ENCODE measurements at regions not wholly inside any gene's neighbourhood (a gene's known extent, or its start where the extent isn't known, plus 50 kb on each side); places are given as distances from the start of the nearest gene placed in this dataset.

GRCh38 chr21:20720623-20721022 is 277.6 kb upstream of the NCAM2 start:
- no peak for TF ChIP-seq CTCF (IDR thresholded peaks at IDR 0.05; ENCODE audit: low read depth, low read length)
- POLR2A ChIA-PET = no interaction called here
- H3K27me3 ChIP-seq (ENCODE audit: control insufficient read depth, insufficient read depth, low read length) = no peaks in the 10 kb centered on the region
- DNase-seq (ENCODE audit: low read depth, low spot score) = no peak
- peaks cover 6% of the 10 kb centered on the region; the same call in 1 of the 2 replicates for H3K9me3 ChIP-seq (ENCODE audit: control insufficient read depth, insufficient read depth, low read length)
- H3K4me3 ChIP-seq (ENCODE audit: low read depth, low read length) = no peak overlapping the region
- CTCF ChIA-PET = no interaction called here
- H3K27ac ChIP-seq (ENCODE audit: low read depth, low read length) = no peak overlapping the region

- no peak for TF ChIP-seq CTCF (IDR thresholded peaks at IDR 0.05; ENCODE audit: low read depth, low read length)
- Histone ChIP-seq H3K27me3 (ENCODE audit: control insufficient read depth, insufficient read depth, low read length) (no peaks in the 10 kb centered on the region), H3K9me3 (ENCODE audit: control insufficient read depth, insufficient read depth, low read length) (peaks cover 6% of the 10 kb centered on the region; the same call in 1 of the 2 replicates), H3K27ac (ENCODE audit: low read depth, low read length) (no peak overlapping the region), H3K4me3 (ENCODE audit: low read depth, low read length) (no peak overlapping the region)
- ChIA-PET POLR2A (no interaction called here), CTCF (no interaction called here)
- no peak for DNase-seq (ENCODE audit: low read depth, low spot score)
These were observed 277.1 kb upstream of the NCAM2 start for GRCh38 chr21:20721151-20721550.

DNA sequence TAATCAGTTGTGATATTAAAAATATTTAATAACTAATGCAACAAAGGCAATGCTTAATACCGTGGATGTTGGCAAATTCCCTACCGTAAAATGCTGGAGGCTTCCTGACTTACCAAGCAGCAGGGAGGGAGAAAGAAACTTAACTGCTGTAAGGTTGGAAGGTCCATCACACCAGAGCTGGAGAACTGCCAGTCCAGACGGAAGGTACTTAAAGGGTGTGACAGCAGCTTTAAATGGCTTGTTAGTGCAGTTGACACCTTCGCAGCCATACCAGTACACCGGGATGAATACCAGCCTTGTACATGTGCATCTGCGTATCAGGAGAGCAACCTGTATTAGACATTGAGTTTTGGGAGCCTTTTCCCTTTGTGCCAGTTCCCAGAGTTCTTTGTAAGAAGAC is 269.5 kb upstream of the NCAM2 start:
- no peak for DNase-seq (ENCODE audit: low read depth, low spot score)
- ChIA-PET POLR2A (no interaction called here), CTCF (no interaction called here)
- Histone ChIP-seq H3K4me3 (ENCODE audit: low read depth, low read length) (no peak overlapping the region), H3K27me3 (ENCODE audit: control insufficient read depth, insufficient read depth, low read length) (no peaks in the 10 kb centered on the region), H3K27ac (ENCODE audit: low read depth, low read length) (no peak overlapping the region), H3K9me3 (ENCODE audit: control insufficient read depth, insufficient read depth, low read length) (peaks cover 6% of the 10 kb centered on the region)
- TF ChIP-seq CTCF (IDR thresholded peaks at IDR 0.05; ENCODE audit: low read depth, low read length) = no peak

- POLR2A ChIA-PET = no interaction called here
- CTCF ChIA-PET = no interaction called here
- Histone ChIP-seq H3K4me3 (ENCODE audit: low read depth, low read length) (no peak overlapping the region), H3K27me3 (ENCODE audit: control insufficient read depth, insufficient read depth, low read length) (no peaks in the 10 kb centered on the region), H3K9me3 (ENCODE audit: control insufficient read depth, insufficient read depth, low read length) (peaks cover 10% of the 10 kb centered on the region), H3K27ac (ENCODE audit: low read depth, low read length) (no peak overlapping the region)
- DNase-seq (ENCODE audit: low read depth, low spot score) = no peak
- no peak for TF ChIP-seq CTCF (IDR thresholded peaks at IDR 0.05; ENCODE audit: low read depth, low read length)
These were observed 268.8 kb upstream of the NCAM2 start for GRCh38 chr21:20729376-20729775.

GRCh38 chr21:20730441-20730840 is 267.8 kb upstream of the NCAM2 start:
- peaks cover 15% of the 10 kb centered on the region for H3K9me3 ChIP-seq (ENCODE audit: control insufficient read depth, insufficient read depth, low read length)
- no peak for TF ChIP-seq CTCF (IDR thresholded peaks at IDR 0.05; ENCODE audit: low read depth, low read length)
- POLR2A ChIA-PET = no interaction called here
- CTCF ChIA-PET = no interaction called here
- H3K4me3 ChIP-seq (ENCODE audit: low read depth, low read length) = no peak overlapping the region
- H3K27me3 ChIP-seq (ENCODE audit: control insufficient read depth, insufficient read depth, low read length) = no peaks in the 10 kb centered on the region
- DNase-seq (ENCODE audit: low read depth, low spot score) = no peak
- H3K27ac ChIP-seq (ENCODE audit: low read depth, low read length) = no peak overlapping the region

Data from AG04450 (cell line).